ENCODE measurements at regions not wholly inside any gene's neighbourhood (a gene's known extent, or its start where the extent isn't known, plus 50 kb on each side); places are given as distances from the start of the nearest gene placed in this dataset.

- TF ChIP-seq HDAC2 (IDR thresholded peaks at IDR 0.05; ENCODE audit: borderline replicate concordance in 1 of 2, low read depth in 2 of 2, low read length in 2 of 2) = no peak
- peak in 2 of 3 experiments; percentile 49 to 53; a peak in 2 of 4 replicates for TF ChIP-seq CTCF (IDR thresholded peaks at IDR 0.05; ENCODE audit: control extremely low read depth in 1 of 3, insufficient read depth in 1 of 3, low read depth in 1 of 3, low read length in 3 of 3)
- TF ChIP-seq RXRA (IDR thresholded peaks at IDR 0.05; ENCODE audit: insufficient read depth, low read depth, low read length) = no peak
Measured at GRCh38 chr1:60848583-60849188, 233.7 kb upstream of the NFIA start (continued).
